H9 (cell line): ENCODE measurements at regions not wholly inside any gene's neighbourhood (a gene's known extent, or its start where the extent isn't known, plus 50 kb on each side); places are given as distances from the start of the nearest gene placed in this dataset.

Experiments
- DNase-seq: peaks from one replicate; pipeline ENCODE4 v3.0.0-alpha.2; 2017
- H2AFZ ChIP-seq: one replicate; pipeline ENCODE4 v1.6.1; 2013; ENCODE audit warnings: mild to moderate bottlenecking, low read length, control low read depth, moderate library complexity
- H2AK5ac ChIP-seq: 2 replicates; pipeline ENCODE4 v1.6.1; 2013; ENCODE audit warnings: low read length, control low read depth, mixed read lengths; ENCODE audit not compliant: insufficient read length
- H2BK120ac ChIP-seq: one replicate; pipeline ENCODE4 v1.6.1; 2013; ENCODE audit warnings: low read depth, mild to moderate bottlenecking, low read length, control low read depth, inconsistent platforms; ENCODE audit not compliant: poor library complexity, severe bottlenecking
- H2BK12ac ChIP-seq: 2 replicates; pipeline ENCODE4 v1.6.1; 2013; ENCODE audit warnings: low read length, control low read depth, mixed read lengths, low read depth; ENCODE audit not compliant: insufficient read length
- H2BK15ac ChIP-seq: 2 replicates; pipeline ENCODE4 v1.6.1; 2013; ENCODE audit warnings: low read depth, low read length, control low read depth
- H2BK20ac ChIP-seq: one replicate; pipeline ENCODE4 v1.6.1; 2013; ENCODE audit warnings: low read depth, mild to moderate bottlenecking, low read length, control low read depth, inconsistent platforms; ENCODE audit not compliant: poor library complexity, severe bottlenecking
- H2BK5ac ChIP-seq: 2 replicates; pipeline ENCODE4 v1.6.1; 2013; ENCODE audit warnings: low read length, control low read depth, mixed read lengths; ENCODE audit not compliant: insufficient read length
- H3K14ac ChIP-seq: 2 replicates; pipeline ENCODE4 v1.6.1; 2013; ENCODE audit warnings: low read length, control low read depth; ENCODE audit not compliant: insufficient read depth
- H3K18ac ChIP-seq: 2 replicates; pipeline ENCODE4 v1.6.1; 2013; ENCODE audit warnings: low read depth, mild to moderate bottlenecking, mixed read lengths, low read length, control low read depth; ENCODE audit not compliant: insufficient read length
- H3K23ac ChIP-seq: 2 replicates; pipeline ENCODE4 v1.6.1; 2013; ENCODE audit warnings: low read length, control low read depth, mixed read lengths, low read depth; ENCODE audit not compliant: insufficient read length
- H3K23me2 ChIP-seq: 2 replicates; pipeline ENCODE4 v1.6.1; 2013; ENCODE audit warnings: low read depth, mild to moderate bottlenecking, mixed read lengths, low read length, control low read depth; ENCODE audit not compliant: insufficient read length, poor library complexity, severe bottlenecking
- H3K27ac ChIP-seq: 2 replicates; pipeline ENCODE4 v1.5.1; 2013; ENCODE audit warnings: low read length, control low read depth, mixed read lengths, low read depth; ENCODE audit not compliant: insufficient read length
- H3K27me3 ChIP-seq: 2 replicates; pipeline ENCODE4 v1.6.1; 2013; ENCODE audit warnings: low read length, control low read depth, inconsistent platforms; ENCODE audit not compliant: insufficient read depth
- H3K4ac ChIP-seq: 2 replicates; pipeline ENCODE4 v1.6.1; 2013; ENCODE audit warnings: low read depth, mild to moderate bottlenecking, control low read depth, inconsistent platforms, low read length, moderate library complexity
- H3K4me1 ChIP-seq: 2 replicates; pipeline ENCODE4 v1.6.1; 2013; ENCODE audit warnings: low read length, control low read depth, inconsistent platforms; ENCODE audit not compliant: insufficient read depth
- H3K4me2 ChIP-seq: 2 replicates; pipeline ENCODE4 v1.6.1; 2013; ENCODE audit warnings: low read length, control low read depth, mixed read lengths; ENCODE audit not compliant: insufficient read length, insufficient read depth
- H3K56ac ChIP-seq: 2 replicates; pipeline ENCODE4 v1.6.1; 2013; ENCODE audit warnings: low read depth, mild to moderate bottlenecking, mixed read lengths, low read length, control low read depth; ENCODE audit not compliant: insufficient read length
- H3K79me1 ChIP-seq: 2 replicates; pipeline ENCODE4 v1.6.1; 2013; ENCODE audit warnings: low read depth, mild to moderate bottlenecking, moderate library complexity, low read length, control low read depth, inconsistent platforms; ENCODE audit not compliant: insufficient read depth, poor library complexity, severe bottlenecking
- H3K79me2 ChIP-seq: 2 replicates; pipeline ENCODE4 v1.6.1; 2013; ENCODE audit warnings: low read length, control low read depth, inconsistent platforms; ENCODE audit not compliant: insufficient read depth
- H3K9ac ChIP-seq: 2 replicates; pipeline ENCODE4 v1.6.1; 2013; ENCODE audit warnings: low read length, control low read depth, mixed read lengths; ENCODE audit not compliant: insufficient read length; ENCODE audit errors: extremely low read depth
- H3K9me3 ChIP-seq: one replicate; pipeline ENCODE4 v1.6.1; 2013; ENCODE audit warnings: low read depth, low read length, inconsistent platforms; ENCODE audit not compliant: control insufficient read depth
- H3T11ph ChIP-seq: one replicate; pipeline ENCODE4 v1.6.1; 2013; ENCODE audit warnings: mild to moderate bottlenecking, low read length, control low read depth, inconsistent platforms
- H4K20me1 ChIP-seq: one replicate; pipeline ENCODE4 v1.6.1; 2013; ENCODE audit not compliant: control insufficient read depth, insufficient read length, insufficient read depth
- H4K5ac ChIP-seq: 2 replicates; pipeline ENCODE4 v1.6.1; 2013; ENCODE audit warnings: low read depth, mild to moderate bottlenecking, mixed read lengths, low read length, control low read depth; ENCODE audit not compliant: insufficient read length
- H4K8ac ChIP-seq: replicated peaks from 2 replicates; pipeline ENCODE4 v1.6.1; 2013; ENCODE audit warnings: low read length, control low read depth, mixed read lengths, low read depth; ENCODE audit not compliant: insufficient read length
- H4K91ac ChIP-seq: 2 replicates; pipeline ENCODE4 v1.6.1; 2013; ENCODE audit warnings: low read depth, mild to moderate bottlenecking, moderate library complexity, mixed read lengths, low read length, control low read depth; ENCODE audit not compliant: insufficient read length
- H3K27ac Mint-ChIP-seq, 3 experiments: 2 replicates in 2 of 3; 3 replicates in 1 of 3; pipeline ENCODE4 v1.8.0; 2020 to 2021; ENCODE audit warnings: mixed read lengths in 3 of 3, mild to moderate bottlenecking in 1 of 3, moderate library complexity in 1 of 3
- H3K27me3 Mint-ChIP-seq: 2 replicates; pipeline ENCODE4 v1.8.0; 2021; ENCODE audit warnings: low read depth, mild to moderate bottlenecking, moderate library complexity, mixed read lengths
- H3K36me3 Mint-ChIP-seq, 3 experiments: 2 replicates in 2 of 3; 3 replicates in 1 of 3; pipeline ENCODE4 v1.8.0; 2020 to 2021; ENCODE audit warnings: low read depth in 3 of 3, mixed read lengths in 3 of 3; ENCODE audit not compliant: insufficient read depth in 1 of 3
- H3K4me1 Mint-ChIP-seq, 2 experiments: 2 replicates each; pipeline ENCODE4 v1.8.0; 2020; ENCODE audit warnings: mixed read lengths in 2 of 2
- H3K4me3 Mint-ChIP-seq, 2 experiments: 2 replicates in 1 of 2; 3 replicates in 1 of 2; pipeline ENCODE4 v1.8.0; 2020 to 2021; ENCODE audit warnings: mild to moderate bottlenecking in 2 of 2, mixed read lengths in 2 of 2, moderate library complexity in 1 of 2
- H3K9me3 Mint-ChIP-seq, 2 experiments: 2 replicates in 1 of 2; 3 replicates in 1 of 2; pipeline ENCODE4 v1.8.0; 2020; ENCODE audit warnings: mild to moderate bottlenecking in 2 of 2, mixed read lengths in 2 of 2, moderate library complexity in 1 of 2
- WGBS: extraction: QIAGEN DNeasy Blood & Tissue Kit; methylation state at CpG from one replicate; pipeline ENCODE4 v1.1.7; 2013; ENCODE audit warnings: missing lambda C conversion rate, low lambda C conversion rate, mixed read lengths; ENCODE audit not compliant: insufficient read length; ENCODE audit errors: extremely low coverage; 5-methylcytosine and 5-hydroxymethylcytosine counted together
- TF ChIP-seq, protein P1 (sequence below): fragments of 200-600 bp; sonication (generic); conservative IDR thresholded peaks from 3 replicates; pipeline ENCODE4 v1.8.0; 2021; ENCODE audit warnings: antibody characterized with exemption, mild to moderate bottlenecking

GRCh38 chr2:3008561-3008960 lies 369.1 kb downstream of the EIPR1 start:
- Histone ChIP-seq H3K9ac (no peak overlapping the region), H3K27ac (no peak overlapping the region)

More at GRCh38 chr2:3008561-3008960, 369.1 kb downstream of the EIPR1 start:
- Histone ChIP-seq H3K4me2 (no peak overlapping the region), H3K9me3 (no peaks in the 10 kb centered on the region), H2BK120ac (no peak overlapping the region), H3K23me2 (no peaks in the 10 kb centered on the region), H3T11ph (no peak overlapping the region), H4K8ac (no peak overlapping the region), H2AFZ (no peak overlapping the region), H3K79me2 (no peaks in the 10 kb centered on the region), H4K5ac (no peak overlapping the region), H3K18ac (no peak overlapping the region), H2BK12ac (no peak overlapping the region), H4K91ac (no peak overlapping the region), H3K4ac (no peak overlapping the region), H2AK5ac (no peak overlapping the region), H2BK15ac (no peak overlapping the region), H3K79me1 (no peaks in the 10 kb centered on the region), H3K56ac (no peak overlapping the region), H2BK20ac (no peak overlapping the region), H3K4me1 (no peaks in the 10 kb centered on the region), H2BK5ac (no peak overlapping the region), H3K14ac (no peak overlapping the region), H4K20me1 (no peaks in the 10 kb centered on the region), H3K23ac (no peak overlapping the region), H3K27me3 (no peaks in the 10 kb centered on the region)
- TF ChIP-seq, protein P1, sequence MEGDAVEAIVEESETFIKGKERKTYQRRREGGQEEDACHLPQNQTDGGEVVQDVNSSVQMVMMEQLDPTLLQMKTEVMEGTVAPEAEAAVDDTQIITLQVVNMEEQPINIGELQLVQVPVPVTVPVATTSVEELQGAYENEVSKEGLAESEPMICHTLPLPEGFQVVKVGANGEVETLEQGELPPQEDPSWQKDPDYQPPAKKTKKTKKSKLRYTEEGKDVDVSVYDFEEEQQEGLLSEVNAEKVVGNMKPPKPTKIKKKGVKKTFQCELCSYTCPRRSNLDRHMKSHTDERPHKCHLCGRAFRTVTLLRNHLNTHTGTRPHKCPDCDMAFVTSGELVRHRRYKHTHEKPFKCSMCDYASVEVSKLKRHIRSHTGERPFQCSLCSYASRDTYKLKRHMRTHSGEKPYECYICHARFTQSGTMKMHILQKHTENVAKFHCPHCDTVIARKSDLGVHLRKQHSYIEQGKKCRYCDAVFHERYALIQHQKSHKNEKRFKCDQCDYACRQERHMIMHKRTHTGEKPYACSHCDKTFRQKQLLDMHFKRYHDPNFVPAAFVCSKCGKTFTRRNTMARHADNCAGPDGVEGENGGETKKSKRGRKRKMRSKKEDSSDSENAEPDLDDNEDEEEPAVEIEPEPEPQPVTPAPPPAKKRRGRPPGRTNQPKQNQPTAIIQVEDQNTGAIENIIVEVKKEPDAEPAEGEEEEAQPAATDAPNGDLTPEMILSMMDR, result no peak
- peaks cover 0 to 3% (median 0%) of the 10 kb centered on the region in 3 experiments; a peak in 1 of 7 replicates for H3K36me3 Mint-ChIP-seq
- peak overlapping the region in 1 of 3 experiments; percentile 79; a peak in 1 of 7 replicates for H3K27ac Mint-ChIP-seq
- no peaks in the 10 kb centered on the region for H3K4me1 Mint-ChIP-seq
- DNase-seq, result no peak
- WGBS, result no CpG with 5 or more reads among the region's 4 CpGs
- H3K4me3 Mint-ChIP-seq, result no peak overlapping the region
- H3K27me3 Mint-ChIP-seq, result no peaks in the 10 kb centered on the region; the same call in 1 of the 2 replicates
- peaks cover 0 to 3% of the 10 kb centered on the region in 2 experiments; a peak in 2 of 5 replicates for H3K9me3 Mint-ChIP-seq
